ENCODE measurements at regions not wholly inside any gene's neighbourhood (a gene's known extent, or its start where the extent isn't known, plus 50 kb on each side); places are given as distances from the start of the nearest gene placed in this dataset.

- Histone ChIP-seq H2AFZ (ENCODE audit: low read length) (no peak overlapping the region), H3K9me3 (replicated peaks; ENCODE audit: insufficient read depth, low read length) (no peaks in the 10 kb centered on the region), H3K4me1 (ENCODE audit: low read length) (no peaks in the 10 kb centered on the region), H3K9ac (ENCODE audit: low read length) (no peak overlapping the region), H4K20me1 (ENCODE audit: insufficient read depth, low read length) (no peaks in the 10 kb centered on the region), H3K27me3 (replicated peaks; ENCODE audit: insufficient read depth, low read length) (no peaks in the 10 kb centered on the region), H3K27ac (ENCODE audit: low read length) (no peak overlapping the region), H3K4me3 (ENCODE audit: low read length) (no peak overlapping the region), H3K9me2 (replicated peaks; ENCODE audit: insufficient read depth, low read length) (no peaks in the 10 kb centered on the region), H3K36me3 (replicated peaks; ENCODE audit: insufficient read depth, low read length) (no peaks in the 10 kb centered on the region), H3K4me2 (ENCODE audit: low read depth, low read length) (no peak overlapping the region), H3F3A (ENCODE audit: insufficient read depth, low read length) (no peaks in the 10 kb centered on the region), H3K79me2 (ENCODE audit: low read length) (no peaks in the 10 kb centered on the region)
- no peak for DNase-seq
- no peak for TF ChIP-seq EZH2 (optimal IDR thresholded peaks at IDR 0.05; ENCODE audit: low read depth, low read length)
- no peak for TF ChIP-seq CTCF (IDR thresholded peaks at IDR 0.05; ENCODE audit: low read length)
- no peak for TF ChIP-seq EZH2phosphoT487 (IDR thresholded peaks at IDR 0.05; ENCODE audit: low read length)
These were observed 304.8 kb upstream of the TLE4 start for GRCh38 chr9:79266986-79267385.

- no peak overlapping the region for H3K9ac ChIP-seq (ENCODE audit: low read length)
- no peaks in the 10 kb centered on the region for H3K79me2 ChIP-seq (ENCODE audit: low read length)
- no peaks in the 10 kb centered on the region for H4K20me1 ChIP-seq (ENCODE audit: insufficient read depth, low read length)
- H3K4me1 ChIP-seq (ENCODE audit: low read length) = no peaks in the 10 kb centered on the region
- no peak overlapping the region for H3K4me2 ChIP-seq (ENCODE audit: low read depth, low read length)
- DNase-seq = no peak
- TF ChIP-seq CTCF (IDR thresholded peaks at IDR 0.05; ENCODE audit: low read length) = no peak
- TF ChIP-seq EZH2phosphoT487 (IDR thresholded peaks at IDR 0.05; ENCODE audit: low read length) = no peak
- TF ChIP-seq EZH2 (optimal IDR thresholded peaks at IDR 0.05; ENCODE audit: low read depth, low read length) = no peak
- no peaks in the 10 kb centered on the region for H3K9me3 ChIP-seq (replicated peaks; ENCODE audit: insufficient read depth, low read length)
- no peak overlapping the region for H2AFZ ChIP-seq (ENCODE audit: low read length)
- no peak overlapping the region for H3K27ac ChIP-seq (ENCODE audit: low read length)
- H3K27me3 ChIP-seq (replicated peaks; ENCODE audit: insufficient read depth, low read length) = no peaks in the 10 kb centered on the region
- H3K9me2 ChIP-seq (replicated peaks; ENCODE audit: insufficient read depth, low read length) = no peaks in the 10 kb centered on the region
- no peaks in the 10 kb centered on the region for H3F3A ChIP-seq (ENCODE audit: insufficient read depth, low read length)
- H3K36me3 ChIP-seq (replicated peaks; ENCODE audit: insufficient read depth, low read length) = no peaks in the 10 kb centered on the region
- no peak overlapping the region for H3K4me3 ChIP-seq (ENCODE audit: low read length)
These were observed 303.0 kb upstream of the TLE4 start for GRCh38 chr9:79268806-79269205.

GRCh38 chr9:79273311-79273710 is 298.5 kb upstream of the TLE4 start:
- H3K4me1 ChIP-seq (ENCODE audit: low read length) = no peaks in the 10 kb centered on the region
- no peaks in the 10 kb centered on the region for H3F3A ChIP-seq (ENCODE audit: insufficient read depth, low read length)
- no peaks in the 10 kb centered on the region for H3K9me3 ChIP-seq (replicated peaks; ENCODE audit: insufficient read depth, low read length)
- DNase-seq = no peak
- H3K4me2 ChIP-seq (ENCODE audit: low read depth, low read length) = no peak overlapping the region
- no peak overlapping the region for H3K4me3 ChIP-seq (ENCODE audit: low read length)
- no peak overlapping the region for H3K27ac ChIP-seq (ENCODE audit: low read length)
- no peaks in the 10 kb centered on the region for H4K20me1 ChIP-seq (ENCODE audit: insufficient read depth, low read length)
- H3K36me3 ChIP-seq (replicated peaks; ENCODE audit: insufficient read depth, low read length) = no peaks in the 10 kb centered on the region
- H3K9ac ChIP-seq (ENCODE audit: low read length) = no peak overlapping the region
- H2AFZ ChIP-seq (ENCODE audit: low read length) = no peak overlapping the region
- no peaks in the 10 kb centered on the region for H3K9me2 ChIP-seq (replicated peaks; ENCODE audit: insufficient read depth, low read length)
- no peaks in the 10 kb centered on the region for H3K27me3 ChIP-seq (replicated peaks; ENCODE audit: insufficient read depth, low read length)
- H3K79me2 ChIP-seq (ENCODE audit: low read length) = no peaks in the 10 kb centered on the region
- TF ChIP-seq CTCF (IDR thresholded peaks at IDR 0.05; ENCODE audit: low read length) = no peak
- TF ChIP-seq EZH2 (optimal IDR thresholded peaks at IDR 0.05; ENCODE audit: low read depth, low read length) = no peak
- no peak for TF ChIP-seq EZH2phosphoT487 (IDR thresholded peaks at IDR 0.05; ENCODE audit: low read length)
